ENCODE measurements at regions not wholly inside any gene's neighbourhood (a gene's known extent, or its start where the extent isn't known, plus 50 kb on each side); places are given as distances from the start of the nearest gene placed in this dataset.

- CTCF ChIA-PET, result interaction anchor here (1.4 to 2.6 kb wide), 2 partner anchors 9 to 31 kb away, joined by 3 to 7 read pairs; no protein-coding TSS in a partner anchor
- no peaks in the 10 kb centered on the region for H3K9me3 ChIP-seq (ENCODE audit: control insufficient read depth, insufficient read depth, low read length)
- H3K27ac ChIP-seq (ENCODE audit: low read depth, low read length), result no peak overlapping the region
- no peak for TF ChIP-seq CTCF (IDR thresholded peaks at IDR 0.05; ENCODE audit: low read depth, low read length)
- DNase-seq (ENCODE audit: low read depth, low spot score), result no peak
- POLR2A ChIA-PET, result no interaction called here
- H3K27me3 ChIP-seq (ENCODE audit: control insufficient read depth, insufficient read depth, low read length), result no peaks in the 10 kb centered on the region
- no peak overlapping the region for H3K4me3 ChIP-seq (ENCODE audit: low read depth, low read length)
These were observed 911.7 kb upstream of the PCDH20 start for GRCh38 chr13:62327367-62327766.

GRCh38 chr13:62324842-62325241, 909.2 kb upstream of the PCDH20 start:
- ChIA-PET CTCF (no interaction called here), POLR2A (no interaction called here)
- Histone ChIP-seq H3K9me3 (ENCODE audit: control insufficient read depth, insufficient read depth, low read length) (no peaks in the 10 kb centered on the region), H3K4me3 (ENCODE audit: low read depth, low read length) (no peak overlapping the region), H3K27me3 (ENCODE audit: control insufficient read depth, insufficient read depth, low read length) (no peaks in the 10 kb centered on the region), H3K27ac (ENCODE audit: low read depth, low read length) (no peak overlapping the region)
- no peak for TF ChIP-seq CTCF (IDR thresholded peaks at IDR 0.05; ENCODE audit: low read depth, low read length)
- no peak for DNase-seq (ENCODE audit: low read depth, low spot score)

GRCh38 chr13:62321895-62322294, 906.2 kb upstream of the PCDH20 start:
- ChIA-PET CTCF (interaction anchor here (2.3 to 3.4 kb wide), 2 partner anchors 35 to 201 kb away, joined by 15 to 53 read pairs; no protein-coding TSS in a partner anchor), POLR2A (no interaction called here)
- H3K27me3 ChIP-seq (ENCODE audit: control insufficient read depth, insufficient read depth, low read length), result no peaks in the 10 kb centered on the region
- TF ChIP-seq CTCF (IDR thresholded peaks at IDR 0.05; ENCODE audit: low read depth, low read length), result no peak
- H3K27ac ChIP-seq (ENCODE audit: low read depth, low read length), result no peak overlapping the region
- H3K9me3 ChIP-seq (ENCODE audit: control insufficient read depth, insufficient read depth, low read length), result no peaks in the 10 kb centered on the region
- H3K4me3 ChIP-seq (ENCODE audit: low read depth, low read length), result no peak overlapping the region
- DNase-seq (ENCODE audit: low read depth, low spot score), result no peak

- DNase-seq (ENCODE audit: low read depth, low spot score), result no peak
- POLR2A ChIA-PET, result no interaction called here
- H3K27ac ChIP-seq (ENCODE audit: low read depth, low read length), result no peak overlapping the region
- no peak for TF ChIP-seq CTCF (IDR thresholded peaks at IDR 0.05; ENCODE audit: low read depth, low read length)
- H3K4me3 ChIP-seq (ENCODE audit: low read depth, low read length), result no peak overlapping the region
- no peaks in the 10 kb centered on the region for H3K27me3 ChIP-seq (ENCODE audit: control insufficient read depth, insufficient read depth, low read length)
- CTCF ChIA-PET, result interaction anchor here (1.5 to 3.4 kb wide), 5 partner anchors 11 to 201 kb away, joined by 5 to 53 read pairs (median 15); no protein-coding TSS in a partner anchor
- no peaks in the 10 kb centered on the region for H3K9me3 ChIP-seq (ENCODE audit: control insufficient read depth, insufficient read depth, low read length)
These were observed 905.5 kb upstream of the PCDH20 start for GRCh38 chr13:62321139-62321538.

- DNase-seq (ENCODE audit: low read depth, low spot score), result peak; percentile 42
- no peak overlapping the region for H3K27ac ChIP-seq (ENCODE audit: low read depth, low read length)
- H3K27me3 ChIP-seq (ENCODE audit: control insufficient read depth, insufficient read depth, low read length), result no peaks in the 10 kb centered on the region
- ChIA-PET POLR2A (no interaction called here), CTCF (interaction anchor here (0.5 to 3.4 kb wide), 14 partner anchors 10 to 808 kb away, joined by 3 to 53 read pairs (median 5); no protein-coding TSS in a partner anchor)
- no peak overlapping the region for H3K4me3 ChIP-seq (ENCODE audit: low read depth, low read length)
- TF ChIP-seq CTCF (IDR thresholded peaks at IDR 0.05; ENCODE audit: low read depth, low read length), result peak; percentile 76
- no peaks in the 10 kb centered on the region for H3K9me3 ChIP-seq (ENCODE audit: control insufficient read depth, insufficient read depth, low read length)
These were observed 904.8 kb upstream of the PCDH20 start for GRCh38 chr13:62320129-62321108.

All from AG04450 (cell line).